NCI-H1930 (cell line): ENCODE measurements at regions not wholly inside any gene's neighbourhood (a gene's known extent, or its start where the extent isn't known, plus 50 kb on each side); places are given as distances from the start of the nearest gene placed in this dataset.
"Not testable (repeated sequence)": the region's sequence is repeated elsewhere in the genome, so short reads cannot be mapped to it uniquely, and the experiment has no call there.

Source experiments
- DNase-seq, 2 experiments: peaks; one replicate each; lab custom pipeline; 2025; lab: John Stamatoyannopoulos, UW

- DNase-seq: no peak
Observed at GRCh38 chr5:2892466-2893000, 141.1 kb upstream of the IRX2 start.

GRCh38 chr5:2891781-2892180, 140.3 kb upstream of the IRX2 start:
- DNase-seq: no peak

DNA sequence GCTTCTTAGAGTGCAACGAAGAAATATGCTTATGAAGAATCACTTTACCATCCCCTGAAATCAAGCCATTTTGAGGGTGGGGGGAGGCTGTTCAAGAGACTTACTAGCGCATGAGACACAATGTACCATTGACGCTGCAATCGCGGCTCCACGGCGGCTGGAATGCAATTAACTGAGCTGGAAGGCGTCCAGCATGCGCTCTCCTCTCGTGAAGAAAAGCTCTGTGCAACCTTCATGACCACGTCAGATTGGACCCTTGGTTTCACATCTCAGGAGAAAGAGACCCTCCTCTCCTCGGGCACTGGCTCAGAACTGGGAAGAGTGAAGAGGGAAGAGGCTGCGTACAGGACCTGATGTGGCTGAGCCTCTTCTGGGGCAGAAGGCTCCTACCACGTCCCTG, 138.5 kb upstream of the IRX2 start:
- no peak for DNase-seq

DNA sequence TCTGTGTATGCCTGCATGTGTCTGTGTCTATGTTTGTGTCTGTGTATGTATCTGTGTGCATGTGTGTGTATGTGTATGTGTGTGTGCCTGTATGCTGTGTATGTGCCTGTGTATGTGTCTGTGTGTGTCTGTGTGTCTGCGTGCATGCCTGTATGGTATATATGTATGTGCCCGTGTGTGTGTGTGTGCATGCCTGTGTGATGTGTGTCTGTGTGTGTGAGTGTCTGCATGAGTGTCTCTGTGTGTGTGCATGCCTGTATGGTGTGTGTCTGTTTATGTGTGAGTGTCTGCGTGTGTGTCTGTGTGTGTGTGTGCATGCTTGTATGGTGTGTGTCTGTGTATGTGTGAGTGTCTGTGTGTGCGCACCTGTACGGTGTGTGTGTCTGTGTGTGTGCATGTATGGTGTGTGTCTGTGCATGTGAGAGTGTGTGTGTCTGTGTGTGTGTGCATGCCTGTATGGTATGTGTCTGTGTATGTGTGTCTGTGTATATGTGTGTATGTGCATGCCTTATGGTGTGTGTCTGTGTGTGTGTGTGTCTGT, 137.1 kb upstream of the IRX2 start:
- DNase-seq: no peak

- DNase-seq: no peak
Observed at GRCh38 chr5:2887481-2888348, 136.2 kb upstream of the IRX2 start.

DNA sequence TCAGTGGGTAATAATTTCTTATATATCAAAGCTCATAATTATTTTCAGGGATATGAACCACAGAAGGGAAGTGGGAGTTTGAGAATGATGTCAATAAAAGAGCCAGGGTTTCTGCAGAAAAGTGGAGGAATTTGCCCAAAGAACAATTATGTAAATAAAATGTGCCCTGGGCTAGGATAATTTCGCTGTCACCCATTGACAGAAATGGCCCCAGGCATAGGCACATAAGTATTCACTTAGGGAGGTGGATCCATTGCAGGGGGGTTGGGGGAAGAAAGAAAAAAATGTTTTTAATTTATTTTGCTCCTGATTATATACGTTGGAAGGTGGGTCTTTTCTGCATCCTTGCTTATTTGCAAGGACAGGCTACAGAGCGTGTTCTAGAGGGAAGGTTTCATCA, 135.1 kb upstream of the IRX2 start:
- DNase-seq: no peak

DNA sequence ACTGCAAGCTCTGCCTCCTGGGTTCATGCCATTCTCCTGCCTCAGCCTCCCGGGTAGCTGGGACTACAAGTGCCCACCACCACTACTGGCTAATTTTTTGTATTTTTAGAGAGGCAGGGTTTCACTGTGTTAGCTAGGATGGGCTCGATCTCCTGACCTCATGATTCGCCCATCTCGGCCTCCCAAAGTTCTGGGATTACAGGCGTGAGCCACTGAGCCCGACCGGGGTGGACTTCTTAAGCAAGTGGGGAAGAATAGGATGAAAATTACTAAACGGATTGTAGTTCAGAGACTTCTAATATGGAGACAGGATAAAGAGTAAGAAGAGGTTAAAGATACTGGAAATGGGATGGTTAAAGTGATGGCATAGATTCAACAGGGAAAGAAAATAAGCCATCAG, 132.3 kb upstream of the IRX2 start:
- no peak for DNase-seq

DNA sequence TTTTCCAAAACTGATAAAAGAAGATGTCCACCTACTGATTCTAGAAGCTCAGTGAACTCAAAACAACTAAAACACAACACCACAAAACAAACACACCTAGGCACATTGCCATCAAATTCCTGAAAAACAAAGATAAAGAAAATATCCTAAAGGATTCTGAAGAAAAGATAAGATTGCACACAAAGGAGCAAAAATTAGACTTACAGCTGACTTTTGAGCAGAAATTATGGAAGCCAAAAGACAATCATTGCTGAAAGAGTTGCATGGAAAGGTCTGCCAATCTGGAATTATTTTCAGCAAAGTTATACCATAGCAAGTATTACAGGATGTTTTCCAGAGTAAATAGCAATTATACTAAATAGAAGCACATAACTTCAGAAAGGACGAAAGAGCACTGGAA, 128.2 kb upstream of the IRX2 start:
- no peak for DNase-seq

GRCh38 chr5:2877522-2877921, 126.0 kb upstream of the IRX2 start:
- DNase-seq: no peak

DNA sequence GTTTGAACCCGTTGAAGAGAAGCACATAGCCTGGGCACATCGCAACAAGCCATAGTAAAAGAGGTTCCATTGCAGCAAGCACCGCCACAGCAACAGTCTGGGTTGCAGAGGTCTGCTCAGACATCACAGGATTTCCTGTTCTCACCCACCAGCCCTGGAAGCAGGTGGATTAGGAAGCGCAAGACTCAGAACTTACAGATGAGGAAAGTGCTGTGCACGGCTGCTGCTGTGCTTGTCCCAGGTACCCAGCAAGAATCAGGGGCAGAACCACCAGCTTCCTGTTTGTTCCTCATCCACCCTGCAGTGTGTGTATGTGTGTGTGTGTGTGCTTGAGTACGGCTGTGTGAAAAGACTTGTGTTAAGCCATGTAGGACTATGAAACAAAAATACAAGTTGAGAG, 124.7 kb upstream of the IRX2 start:
- no peak for DNase-seq

DNA sequence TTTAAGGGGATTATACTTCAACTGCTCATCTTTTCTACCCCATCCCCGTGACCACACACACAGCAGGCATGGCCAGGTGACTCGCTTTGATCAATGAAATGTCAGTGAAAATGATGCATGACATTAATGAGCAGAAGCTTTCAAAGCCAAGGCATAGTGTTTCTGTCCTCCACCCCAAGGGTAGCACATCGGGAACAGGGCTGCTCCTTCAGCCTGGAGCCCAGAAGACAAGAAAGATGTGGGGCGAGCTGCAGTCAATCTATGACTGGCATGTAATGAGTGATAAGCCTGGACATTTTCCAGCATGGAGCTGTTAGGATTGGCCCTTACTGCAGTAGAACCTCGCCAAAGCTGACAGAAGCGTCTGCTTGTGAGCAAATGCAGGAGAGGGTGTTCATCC, 122.6 kb upstream of the IRX2 start:
- DNase-seq: no peak

GRCh38 chr5:2872676-2873075, 121.2 kb upstream of the IRX2 start:
- DNase-seq: no peak

- DNase-seq: no peak
Observed at GRCh38 chr5:2871282-2871681, 119.8 kb upstream of the IRX2 start.

- no peak for DNase-seq
Observed at GRCh38 chr5:2869471-2869870, 118.0 kb upstream of the IRX2 start.

- DNase-seq: no peak
Observed at GRCh38 chr5:2867373-2867933, 116.0 kb upstream of the IRX2 start.

DNA sequence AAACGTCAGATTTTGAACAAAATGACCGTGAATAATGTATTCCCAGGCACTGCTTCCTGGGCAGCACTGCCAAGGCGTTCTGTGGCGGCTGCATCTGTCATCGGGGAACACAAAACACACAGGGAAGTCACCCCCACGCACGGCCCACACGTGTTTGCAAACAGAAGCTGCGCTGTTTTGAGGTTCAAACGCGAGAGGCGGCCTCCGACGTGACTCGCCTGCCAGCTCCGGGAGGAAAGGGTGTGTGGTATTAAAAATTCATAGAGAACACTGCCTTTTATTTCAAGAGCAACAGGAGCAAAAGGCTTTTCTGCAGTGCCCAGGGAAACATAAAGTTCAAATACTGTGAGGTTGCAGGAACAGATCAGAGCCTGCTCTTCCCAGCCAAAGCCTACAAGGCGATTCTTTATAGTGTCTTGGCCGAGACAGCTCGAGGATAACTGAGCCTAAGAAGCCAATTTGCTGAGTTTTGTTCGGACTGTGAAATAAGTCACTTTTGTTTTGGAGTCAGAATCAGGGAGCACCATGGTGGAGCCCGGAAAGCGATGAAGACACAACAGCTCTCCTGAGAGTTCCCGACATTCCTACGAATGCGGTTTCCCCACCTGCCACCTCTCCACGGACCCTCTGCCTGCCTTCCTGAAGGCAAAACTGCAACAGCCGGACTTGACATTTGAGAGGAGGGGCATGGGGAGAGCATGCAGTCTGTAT, 115.3 kb upstream of the IRX2 start:
- DNase-seq: no peak

DNA sequence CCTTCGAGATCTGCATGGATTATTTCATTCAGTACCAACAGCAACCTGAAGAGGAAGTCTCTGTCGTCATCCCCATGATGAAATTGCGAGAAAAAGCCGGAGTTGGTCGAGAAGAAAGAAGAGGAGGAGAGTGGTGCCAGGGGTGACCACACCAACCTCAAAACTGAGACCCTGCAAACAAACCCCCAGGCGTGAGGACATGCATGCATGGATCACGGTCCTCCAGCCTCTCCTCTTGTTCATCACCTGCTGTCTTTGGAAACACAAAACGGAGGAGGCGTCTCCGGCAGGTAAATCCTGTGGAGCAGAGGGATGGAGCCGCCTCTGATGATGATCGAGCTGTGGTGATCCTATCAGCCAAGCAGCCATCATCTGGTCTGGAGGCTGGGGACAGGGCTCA, 114.4 kb upstream of the IRX2 start:
- no peak for DNase-seq

GRCh38 chr5:2864515-2865105, 113.1 kb upstream of the IRX2 start:
- DNase-seq: no peak

DNA sequence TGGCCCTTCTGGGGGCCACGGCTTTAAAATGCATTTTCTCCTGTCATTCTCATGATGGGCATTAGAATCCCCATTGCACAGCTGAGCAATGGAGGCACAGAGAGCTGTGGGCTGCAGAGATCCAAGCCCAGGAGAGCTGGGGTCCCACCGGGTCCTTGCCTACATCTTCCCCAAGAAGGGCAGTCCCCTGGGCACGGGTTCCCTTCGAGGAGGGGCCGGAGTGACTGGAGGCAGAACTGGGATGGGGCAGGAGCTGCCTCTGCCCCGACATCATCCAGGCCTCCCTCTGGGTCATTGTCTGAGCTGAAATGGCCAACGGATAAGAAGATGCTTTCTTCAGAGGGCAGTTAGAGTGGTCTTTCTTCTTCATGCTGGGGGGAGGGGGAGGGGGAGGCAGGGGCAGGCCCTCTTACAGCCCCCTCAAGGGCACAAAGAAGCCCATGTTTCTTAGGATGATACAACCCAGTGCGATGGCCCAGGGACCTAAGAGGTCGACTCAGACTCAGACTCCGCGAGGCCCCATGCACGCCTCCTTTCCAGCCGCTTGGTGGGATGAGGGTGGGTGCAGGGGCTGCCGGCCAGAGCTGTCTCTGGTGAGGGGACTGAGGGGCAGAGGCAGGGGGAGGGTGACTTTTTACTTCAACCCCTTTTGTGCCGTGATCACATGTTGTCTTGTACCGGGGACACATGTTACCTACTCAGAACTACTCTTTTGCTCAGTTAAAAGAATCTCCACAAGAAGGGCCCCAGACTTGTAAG, 112.4 kb upstream of the IRX2 start:
- no peak for DNase-seq

GRCh38 chr5:2863133-2863532, 111.7 kb upstream of the IRX2 start:
- no peak for DNase-seq

GRCh38 chr5:2862176-2862575, 110.7 kb upstream of the IRX2 start:
- not testable (repeated sequence) for DNase-seq

- no peak for DNase-seq
Observed at GRCh38 chr5:2861605-2862004, 110.1 kb upstream of the IRX2 start.
